Cardiac muscle cell (in vitro differentiated cells and primary cell): ENCODE measurements at regions not wholly inside any gene's neighbourhood (a gene's known extent, or its start where the extent isn't known, plus 50 kb on each side); places are given as distances from the start of the nearest gene placed in this dataset.

Source experiments
- DNase-seq, 2 donors: peaks; one replicate each; pipeline versions ENCODE4 v3.0.0 to v3.0.0-alpha.2; 2010 to 2017; ENCODE audit warnings: low read depth in 1 of 2, low spot score in 1 of 2
- H3K27ac ChIP-seq: fragments of 200-600 bp; sonication (generic); 2 replicates; pipeline ENCODE4 v1.5.1; 2016
- H3K27me3 ChIP-seq: fragments of 200-600 bp; sonication (generic); 2 replicates; pipeline ENCODE4 v1.6.0; 2016; ENCODE audit warnings: control low read depth
- H3K36me3 ChIP-seq: fragments of 200-600 bp; sonication (generic); 2 replicates; pipeline ENCODE4 v1.5.1; 2016; ENCODE audit warnings: control low read depth
- H3K4me1 ChIP-seq: fragments of 200-600 bp; sonication (generic); 2 replicates; pipeline ENCODE4 v1.8.1; 2017; ENCODE audit warnings: low read depth, mild to moderate bottlenecking, mixed run types
- H3K4me3 ChIP-seq: fragments of 200-600 bp; sonication (generic); 2 replicates; pipeline ENCODE4 v1.5.1; 2016; ENCODE audit warnings: mild to moderate bottlenecking
- H3K9me3 ChIP-seq: fragments of 200-600 bp; sonication (generic); 2 replicates; pipeline ENCODE4 v1.5.1; 2017; ENCODE audit warnings: low read depth, mild to moderate bottlenecking, control low read depth
- TF ChIP-seq, protein P1 (sequence below): IDR thresholded peaks from 2 replicates; pipeline ENCODE4 v1.5.1; 2012; ENCODE audit warnings: low read depth, mild to moderate bottlenecking, low read length

DNA sequence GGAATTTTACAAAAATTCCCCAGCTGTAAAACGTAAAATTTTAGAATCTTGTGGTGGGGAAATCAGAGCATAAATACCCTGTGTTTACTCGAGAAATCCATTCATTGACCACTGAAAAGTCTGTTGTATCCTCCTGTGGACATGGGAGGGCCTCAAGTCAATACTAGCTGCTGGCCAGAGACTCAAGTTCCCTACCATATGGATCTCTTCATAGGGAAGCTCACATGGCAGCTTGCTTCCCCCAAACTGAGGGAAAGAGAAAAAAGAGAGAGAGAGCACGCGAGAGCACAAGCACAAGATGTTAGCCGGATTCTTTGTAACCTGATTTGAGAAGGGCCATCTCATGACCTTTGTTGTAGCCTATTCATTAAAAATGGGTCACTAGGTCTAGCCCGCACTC lies 591.9 kb downstream of the LRRC70 start:
- no peaks in the 10 kb centered on the region for H3K4me1 ChIP-seq
- H3K4me3 ChIP-seq = no peak overlapping the region
- no peaks in the 10 kb centered on the region for H3K27me3 ChIP-seq
- peaks cover 3% of the 10 kb centered on the region for H3K9me3 ChIP-seq
- H3K27ac ChIP-seq = no peak overlapping the region
- peak in 1 of 2 donors; percentile 0 for DNase-seq
- TF ChIP-seq, protein P1, sequence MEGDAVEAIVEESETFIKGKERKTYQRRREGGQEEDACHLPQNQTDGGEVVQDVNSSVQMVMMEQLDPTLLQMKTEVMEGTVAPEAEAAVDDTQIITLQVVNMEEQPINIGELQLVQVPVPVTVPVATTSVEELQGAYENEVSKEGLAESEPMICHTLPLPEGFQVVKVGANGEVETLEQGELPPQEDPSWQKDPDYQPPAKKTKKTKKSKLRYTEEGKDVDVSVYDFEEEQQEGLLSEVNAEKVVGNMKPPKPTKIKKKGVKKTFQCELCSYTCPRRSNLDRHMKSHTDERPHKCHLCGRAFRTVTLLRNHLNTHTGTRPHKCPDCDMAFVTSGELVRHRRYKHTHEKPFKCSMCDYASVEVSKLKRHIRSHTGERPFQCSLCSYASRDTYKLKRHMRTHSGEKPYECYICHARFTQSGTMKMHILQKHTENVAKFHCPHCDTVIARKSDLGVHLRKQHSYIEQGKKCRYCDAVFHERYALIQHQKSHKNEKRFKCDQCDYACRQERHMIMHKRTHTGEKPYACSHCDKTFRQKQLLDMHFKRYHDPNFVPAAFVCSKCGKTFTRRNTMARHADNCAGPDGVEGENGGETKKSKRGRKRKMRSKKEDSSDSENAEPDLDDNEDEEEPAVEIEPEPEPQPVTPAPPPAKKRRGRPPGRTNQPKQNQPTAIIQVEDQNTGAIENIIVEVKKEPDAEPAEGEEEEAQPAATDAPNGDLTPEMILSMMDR = no peak
- H3K36me3 ChIP-seq = no peaks in the 10 kb centered on the region

DNA sequence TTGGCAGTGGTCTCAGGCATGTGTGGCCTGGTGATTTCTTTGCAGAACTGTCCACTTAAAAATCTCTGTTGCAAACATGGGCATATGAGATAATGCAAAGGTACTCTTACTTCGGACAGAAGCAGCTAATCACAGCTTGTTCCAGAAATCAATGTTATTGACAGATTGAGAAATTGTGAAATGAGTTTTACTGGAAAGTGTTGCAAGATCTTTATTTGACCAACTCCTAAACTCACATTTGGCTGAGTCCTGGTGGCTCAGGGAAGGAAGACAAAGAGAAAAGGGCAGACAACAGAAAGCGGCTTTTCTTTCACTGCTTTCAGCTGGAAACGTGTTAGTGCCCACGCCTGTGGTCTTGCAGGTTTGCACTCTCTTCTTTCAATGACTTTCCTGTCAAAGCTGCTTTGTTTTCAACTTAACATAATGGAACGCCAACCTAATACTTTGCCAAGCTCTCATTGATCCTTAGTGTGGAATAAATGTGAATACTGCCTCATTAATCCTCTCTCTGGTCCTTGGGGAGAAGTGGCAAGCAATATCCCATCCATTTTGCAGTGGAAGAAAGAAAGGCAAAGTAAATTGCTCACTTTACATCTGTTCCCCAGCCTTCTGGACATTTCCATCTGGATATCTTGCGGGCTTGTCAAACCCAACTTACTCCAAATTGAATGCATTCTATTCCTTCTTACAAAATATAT lies 586.4 kb downstream of the LRRC70 start:
- no peak overlapping the region for H3K27ac ChIP-seq
- TF ChIP-seq, protein P1 = no peak
- DNase-seq = no peak
- H3K4me3 ChIP-seq = no peak overlapping the region
- no peaks in the 10 kb centered on the region for H3K27me3 ChIP-seq
- no peaks in the 10 kb centered on the region for H3K36me3 ChIP-seq
- no peaks in the 10 kb centered on the region for H3K9me3 ChIP-seq
- H3K4me1 ChIP-seq = no peaks in the 10 kb centered on the region

DNA sequence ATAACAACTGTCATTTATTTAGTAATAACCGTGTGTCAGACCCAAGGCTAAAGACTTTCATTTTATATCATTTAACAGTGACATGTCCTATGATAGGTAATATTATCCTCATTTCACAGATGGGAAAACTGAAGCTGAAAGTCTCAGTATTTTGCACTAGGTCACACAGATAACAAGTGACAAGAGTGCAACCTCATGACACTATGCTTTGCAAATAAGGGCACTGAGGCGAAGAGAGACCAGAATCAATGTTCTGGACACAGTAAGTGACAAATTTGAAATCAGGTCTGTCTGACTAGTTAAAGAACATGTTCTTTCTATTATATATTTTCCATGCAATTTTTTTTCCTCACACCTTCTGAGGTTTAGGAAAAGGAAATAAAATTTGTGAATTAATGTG lies 585.7 kb downstream of the LRRC70 start:
- TF ChIP-seq, protein P1 = no peak
- H3K27me3 ChIP-seq = no peaks in the 10 kb centered on the region
- H3K4me1 ChIP-seq = no peaks in the 10 kb centered on the region
- no peak overlapping the region for H3K4me3 ChIP-seq
- H3K9me3 ChIP-seq = no peaks in the 10 kb centered on the region
- no peaks in the 10 kb centered on the region for H3K36me3 ChIP-seq
- no peak overlapping the region for H3K27ac ChIP-seq
- DNase-seq = no peak

DNA sequence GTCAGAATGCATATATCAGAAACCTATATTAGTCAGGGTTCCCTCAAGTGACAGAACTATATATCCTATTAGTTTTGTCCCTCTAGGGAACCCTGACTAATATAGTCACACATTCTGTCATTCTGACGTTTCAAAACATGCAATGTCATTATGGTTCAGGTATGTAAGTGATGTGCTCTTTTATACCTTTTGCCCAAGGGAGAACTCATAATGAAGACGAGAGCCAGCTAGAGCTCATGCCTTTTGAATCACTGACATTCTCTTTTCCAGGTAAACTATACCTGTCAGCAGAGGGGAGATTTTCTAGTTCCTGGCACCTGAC lies 576.7 kb downstream of the LRRC70 start:
- DNase-seq = no peak
- Histone ChIP-seq H3K27me3 (no peaks in the 10 kb centered on the region), H3K27ac (no peak overlapping the region), H3K36me3 (no peaks in the 10 kb centered on the region), H3K4me1 (peaks cover 3% of the 10 kb centered on the region), H3K4me3 (no peak overlapping the region), H3K9me3 (no peaks in the 10 kb centered on the region)
- TF ChIP-seq, protein P1 = no peak

DNA sequence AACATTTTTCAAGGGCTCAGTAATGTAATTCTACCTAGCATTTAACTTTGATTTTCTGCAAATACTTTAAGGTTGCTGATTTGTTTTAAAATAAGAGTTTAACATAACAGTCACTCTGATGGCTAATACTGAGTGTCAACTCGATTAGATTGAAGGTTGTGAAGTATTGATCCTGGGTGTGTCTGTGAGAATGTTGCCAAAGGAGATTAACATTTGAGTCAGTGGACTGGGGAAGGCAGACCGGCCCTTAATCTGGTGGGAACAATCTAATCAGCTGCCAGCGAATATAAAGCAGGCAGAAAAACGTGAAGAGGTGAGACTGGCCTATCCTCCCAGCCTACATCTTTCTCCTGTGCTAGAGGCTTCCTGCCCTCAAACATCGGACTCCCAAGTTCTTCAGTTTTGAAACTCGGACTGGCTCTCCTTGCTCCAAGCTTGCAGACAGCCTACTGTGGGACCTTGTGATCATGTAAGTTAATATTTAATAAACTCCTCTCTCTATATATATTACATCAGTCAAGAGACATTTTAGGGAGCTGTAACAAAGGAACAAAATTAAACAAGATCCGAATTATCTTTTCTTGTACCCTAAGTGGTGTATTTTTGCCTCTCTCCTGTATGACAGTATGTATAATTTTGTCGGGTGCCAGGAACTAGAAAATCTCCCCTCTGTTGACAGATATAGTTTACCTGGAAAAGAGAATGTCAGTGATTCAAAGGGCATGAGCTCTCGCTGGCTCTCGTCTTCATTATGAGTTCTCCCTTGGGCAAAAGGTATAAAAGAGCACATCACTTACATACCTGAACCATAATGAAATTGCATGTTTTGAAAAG lies 576.1 kb downstream of the LRRC70 start:
- TF ChIP-seq, protein P1 = no peak
- Histone ChIP-seq H3K4me1 (peaks cover 3% of the 10 kb centered on the region), H3K27ac (no peak overlapping the region)

More for the DNA sequence above, 576.1 kb downstream of the LRRC70 start:
- H3K36me3 ChIP-seq = no peaks in the 10 kb centered on the region
- DNase-seq = no peak
- no peaks in the 10 kb centered on the region for H3K27me3 ChIP-seq
- H3K4me3 ChIP-seq = no peak overlapping the region
- H3K9me3 ChIP-seq = no peaks in the 10 kb centered on the region
